Ovary (tissue), 7 donors: ENCODE measurements at regions not wholly inside any gene's neighbourhood (a gene's known extent, or its start where the extent isn't known, plus 50 kb on each side); places are given as distances from the start of the nearest gene placed in this dataset.

Experiments
- DNase-seq, 5 donors: peaks; one replicate each; pipeline ENCODE4 v3.0.0-alpha.2; 2019 to 2020
- H3K27ac ChIP-seq, 2 donors: fragments of 200-600 bp; one replicate each; pipeline versions ENCODE4 v1.5.1 to v1.8.0; 2019 to 2022
- H3K27me3 ChIP-seq: fragments of 200-600 bp; one replicate; pipeline ENCODE4 v1.8.0; 2022
- H3K36me3 ChIP-seq: fragments of 200-600 bp; sonication (generic); one replicate; pipeline ENCODE4 v1.5.1; 2019
- H3K4me1 ChIP-seq: one replicate; pipeline ENCODE4 v1.8.1; 2013; ENCODE audit warnings: mild to moderate bottlenecking, moderate library complexity; ENCODE audit not compliant: insufficient read depth
- H3K4me3 ChIP-seq: fragments of 200-600 bp; sonication (generic); one replicate; pipeline ENCODE4 v1.5.1; 2017
- H3K9me3 ChIP-seq, 2 donors: fragments of 200-600 bp in 1 of 2; sonication (generic) in 1 of 2; one replicate each; pipeline versions ENCODE4 v1.5.1 to v1.8.1; 2013 to 2019; ENCODE audit warnings: mild to moderate bottlenecking in 1 of 2, moderate library complexity in 1 of 2
- EP300 ChIP-seq: sonication (generic); formaldehyde crosslinking; IDR thresholded peaks from one replicate; pipeline ENCODE4 v1.6.1; 2017; ENCODE audit warnings: antibody characterized with exemption
- POLR2A ChIP-seq: fragments of 450-650 bp; IDR thresholded peaks from one replicate; pipeline ENCODE4 v1.6.1; 2017; ENCODE audit warnings: antibody characterized with exemption, mild to moderate bottlenecking, moderate library complexity
- WGBS, 3 donors: extraction: QIAGEN DNeasy Blood & Tissue Kit in 1 of 3; methylation state at CpG; one replicate each; pipeline versions ENCODE4 v1.1.5 to v1.1.7; 2013 to 2017; 5-methylcytosine and 5-hydroxymethylcytosine counted together
- intact Hi-C, 4 donors: fragments of 100-400 bp; cut with DNase I; formaldehyde crosslinking; loops; one replicate each; pipeline versions ENCODE4 v1.11.0 to v1.15.1; 2022 to 2023
- TF ChIP-seq, protein P1 (sequence below), 3 donors: fragments of 450-650 bp in 2 of 3; fragments of 200-600 bp in 1 of 3; IDR thresholded peaks; one replicate each; pipeline versions ENCODE4 v1.5.1 to v1.8.0; 2016 to 2022; ENCODE audit warnings: antibody characterized with exemption in 3 of 3, mild to moderate bottlenecking in 1 of 3
- donor health status: DM: no; HTN: no; CAD: no; lungs with moderate emphysema.
- donor health status: DM: no; HTN: no; CAD: no.
- donor health status: Bipolar disorder and iron deficiency.
- donor health status: DM: no; HTN: no; CAD: no.
- donor health status: DM: yes; HTN: yes; CAD: no.

GRCh38 chr2:12879649-12880048 lies 162.9 kb downstream of the TRIB2 start:
- no peaks in the 10 kb centered on the region for H3K36me3 ChIP-seq
- no peaks in the 10 kb centered on the region for H3K4me1 ChIP-seq
- no peak for TF ChIP-seq EP300
- TF ChIP-seq, protein P1, sequence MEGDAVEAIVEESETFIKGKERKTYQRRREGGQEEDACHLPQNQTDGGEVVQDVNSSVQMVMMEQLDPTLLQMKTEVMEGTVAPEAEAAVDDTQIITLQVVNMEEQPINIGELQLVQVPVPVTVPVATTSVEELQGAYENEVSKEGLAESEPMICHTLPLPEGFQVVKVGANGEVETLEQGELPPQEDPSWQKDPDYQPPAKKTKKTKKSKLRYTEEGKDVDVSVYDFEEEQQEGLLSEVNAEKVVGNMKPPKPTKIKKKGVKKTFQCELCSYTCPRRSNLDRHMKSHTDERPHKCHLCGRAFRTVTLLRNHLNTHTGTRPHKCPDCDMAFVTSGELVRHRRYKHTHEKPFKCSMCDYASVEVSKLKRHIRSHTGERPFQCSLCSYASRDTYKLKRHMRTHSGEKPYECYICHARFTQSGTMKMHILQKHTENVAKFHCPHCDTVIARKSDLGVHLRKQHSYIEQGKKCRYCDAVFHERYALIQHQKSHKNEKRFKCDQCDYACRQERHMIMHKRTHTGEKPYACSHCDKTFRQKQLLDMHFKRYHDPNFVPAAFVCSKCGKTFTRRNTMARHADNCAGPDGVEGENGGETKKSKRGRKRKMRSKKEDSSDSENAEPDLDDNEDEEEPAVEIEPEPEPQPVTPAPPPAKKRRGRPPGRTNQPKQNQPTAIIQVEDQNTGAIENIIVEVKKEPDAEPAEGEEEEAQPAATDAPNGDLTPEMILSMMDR (IDR thresholded peaks at IDR 0.05), result no peak
- no peak for TF ChIP-seq POLR2A
- H3K9me3 ChIP-seq, result no peaks in the 10 kb centered on the region
- no peak overlapping the region for H3K4me3 ChIP-seq
- no peak overlapping the region for H3K27ac ChIP-seq
- WGBS, 3 donors, result 58 to 73% (median 59%) methylated on average over 1 of the region's 1 CpG
- intact Hi-C loops, result no loop called here
- DNase-seq, result no peak
- H3K27me3 ChIP-seq, result no peaks in the 10 kb centered on the region

DNA sequence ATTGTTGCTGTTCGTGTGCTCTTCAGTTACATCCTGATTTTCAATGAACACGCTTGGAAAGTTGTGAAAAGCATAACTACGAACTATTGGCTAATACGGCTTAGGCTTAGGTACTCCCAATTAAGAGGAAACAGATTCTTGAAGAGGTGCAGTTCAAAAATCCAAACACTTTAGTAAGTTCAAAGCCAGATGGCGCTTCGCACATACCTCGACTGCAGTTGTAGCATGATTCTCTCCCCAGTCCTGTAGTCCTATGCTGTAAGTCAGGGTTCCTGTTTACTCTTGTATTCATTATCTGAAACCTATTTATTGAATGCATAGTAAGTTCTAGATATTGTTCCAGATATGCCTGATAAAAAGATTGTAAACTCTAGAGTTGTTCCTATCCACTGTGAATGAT lies 165.2 kb downstream of the TRIB2 start:
- no peak overlapping the region for H3K4me3 ChIP-seq
- H3K27me3 ChIP-seq, result no peaks in the 10 kb centered on the region
- H3K4me1 ChIP-seq, result peaks cover 2% of the 10 kb centered on the region
- no peak for DNase-seq
- TF ChIP-seq, protein P1 (IDR thresholded peaks at IDR 0.05), result no peak
- TF ChIP-seq POLR2A (no peak), EP300 (no peak)
- intact Hi-C loops, result no loop called here
- no peaks in the 10 kb centered on the region for H3K36me3 ChIP-seq
- no peaks in the 10 kb centered on the region for H3K9me3 ChIP-seq
- WGBS, 3 donors, result 90 to 96% (median 95%) methylated on average over 7 of the region's 7 CpGs
- H3K27ac ChIP-seq, result no peak overlapping the region

DNA sequence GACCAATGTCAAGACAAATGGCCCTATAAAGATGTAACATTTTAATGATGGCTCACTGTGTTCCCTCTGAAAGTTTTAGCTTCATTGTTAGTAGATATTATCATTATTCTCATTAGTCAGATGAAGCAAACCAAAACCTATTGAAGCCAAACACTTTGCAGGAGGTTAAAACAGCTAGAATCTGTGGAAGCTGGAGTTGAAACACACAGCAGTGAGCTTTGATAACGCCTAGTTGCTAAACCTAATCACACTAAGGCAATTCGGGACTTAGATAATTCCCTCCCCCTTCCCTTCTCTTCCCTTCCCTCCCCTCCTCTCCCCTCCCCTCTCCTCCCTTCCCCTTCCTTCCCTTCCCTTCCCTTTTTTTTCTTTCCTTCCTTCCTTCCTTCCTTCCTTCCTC lies 165.7 kb downstream of the TRIB2 start:
- H3K4me1 ChIP-seq, result peaks cover 2% of the 10 kb centered on the region
- H3K4me3 ChIP-seq, result no peak overlapping the region
- no peak overlapping the region for H3K27ac ChIP-seq
- intact Hi-C loops, result no loop called here
- no peak for DNase-seq
- TF ChIP-seq EP300 (no peak), POLR2A (no peak)
- TF ChIP-seq, protein P1 (IDR thresholded peaks at IDR 0.05), result no peak
- WGBS, 3 donors, result 39 to 48% (median 46%) methylated on average over 2 of the region's 2 CpGs
- H3K9me3 ChIP-seq, result no peaks in the 10 kb centered on the region
- no peaks in the 10 kb centered on the region for H3K27me3 ChIP-seq
- no peaks in the 10 kb centered on the region for H3K36me3 ChIP-seq

- Histone ChIP-seq H3K4me1 (peaks cover 2% of the 10 kb centered on the region), H3K9me3 (no peaks in the 10 kb centered on the region), H3K27me3 (no peaks in the 10 kb centered on the region), H3K4me3 (no peak overlapping the region), H3K27ac (no peak overlapping the region), H3K36me3 (no peaks in the 10 kb centered on the region)
- intact Hi-C loops, result no loop called here
- TF ChIP-seq EP300, result no peak
- WGBS, 3 donors, result 28 to 45% (median 35%) methylated on average over 2 of the region's 2 CpGs
- no peak for DNase-seq
Observed at GRCh38 chr2:12883906-12884305, 167.2 kb downstream of the TRIB2 start.

GRCh38 chr2:12884713-12885282 lies 168.1 kb downstream of the TRIB2 start:
- H3K27ac ChIP-seq, result no peak overlapping the region

More at GRCh38 chr2:12884713-12885282, 168.1 kb downstream of the TRIB2 start:
- no peak for DNase-seq
- Histone ChIP-seq H3K4me1 (peaks cover 2% of the 10 kb centered on the region), H3K9me3 (no peaks in the 10 kb centered on the region), H3K4me3 (no peak overlapping the region), H3K27me3 (no peaks in the 10 kb centered on the region), H3K36me3 (no peaks in the 10 kb centered on the region)
- 73 to 77% (median 75%) methylated on average over 7 of the region's 7 CpGs for WGBS, 3 donors
- TF ChIP-seq, protein P1 (IDR thresholded peaks at IDR 0.05), result no peak
- TF ChIP-seq POLR2A (no peak), EP300 (no peak)
- intact Hi-C loops, result no loop called here
